ENCODE measurements at regions not wholly inside any gene's neighbourhood (a gene's known extent, or its start where the extent isn't known, plus 50 kb on each side); places are given as distances from the start of the nearest gene placed in this dataset.

DNA sequence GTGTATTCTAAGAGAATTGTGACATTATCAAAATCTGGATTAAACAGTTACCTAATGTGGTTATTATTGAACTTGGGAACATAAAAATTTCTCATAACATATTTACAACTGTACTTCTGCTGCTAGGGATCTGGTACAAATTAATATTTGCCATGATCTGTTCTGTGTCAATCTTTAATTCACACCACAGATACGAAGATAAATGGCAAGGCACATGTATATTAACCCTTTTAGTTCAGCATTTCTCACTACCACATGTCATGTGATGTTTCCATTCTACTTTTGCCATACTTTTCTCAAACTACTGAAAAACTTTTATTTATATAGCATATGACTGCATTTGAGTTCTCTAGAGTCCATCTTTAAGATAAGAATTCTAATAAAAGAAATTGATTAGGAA is 295.3 kb upstream of the DDX18 start:
- DNase-seq (ENCODE audit: low read depth in 1 of 2, low spot score in 1 of 2): no peak
- Histone ChIP-seq H3K9me3 (ENCODE audit: low read depth) (no peaks in the 10 kb centered on the region), H3K4me3 (no peak overlapping the region), H3K36me3 (no peaks in the 10 kb centered on the region), H3K27me3 (no peaks in the 10 kb centered on the region), H3K4me1 (ENCODE audit: low read depth) (no peaks in the 10 kb centered on the region), H3K27ac (no peak overlapping the region)
- TF ChIP-seq, protein P1, sequence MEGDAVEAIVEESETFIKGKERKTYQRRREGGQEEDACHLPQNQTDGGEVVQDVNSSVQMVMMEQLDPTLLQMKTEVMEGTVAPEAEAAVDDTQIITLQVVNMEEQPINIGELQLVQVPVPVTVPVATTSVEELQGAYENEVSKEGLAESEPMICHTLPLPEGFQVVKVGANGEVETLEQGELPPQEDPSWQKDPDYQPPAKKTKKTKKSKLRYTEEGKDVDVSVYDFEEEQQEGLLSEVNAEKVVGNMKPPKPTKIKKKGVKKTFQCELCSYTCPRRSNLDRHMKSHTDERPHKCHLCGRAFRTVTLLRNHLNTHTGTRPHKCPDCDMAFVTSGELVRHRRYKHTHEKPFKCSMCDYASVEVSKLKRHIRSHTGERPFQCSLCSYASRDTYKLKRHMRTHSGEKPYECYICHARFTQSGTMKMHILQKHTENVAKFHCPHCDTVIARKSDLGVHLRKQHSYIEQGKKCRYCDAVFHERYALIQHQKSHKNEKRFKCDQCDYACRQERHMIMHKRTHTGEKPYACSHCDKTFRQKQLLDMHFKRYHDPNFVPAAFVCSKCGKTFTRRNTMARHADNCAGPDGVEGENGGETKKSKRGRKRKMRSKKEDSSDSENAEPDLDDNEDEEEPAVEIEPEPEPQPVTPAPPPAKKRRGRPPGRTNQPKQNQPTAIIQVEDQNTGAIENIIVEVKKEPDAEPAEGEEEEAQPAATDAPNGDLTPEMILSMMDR (IDR thresholded peaks at IDR 0.05; ENCODE audit: low read depth, low read length): no peak

DNA sequence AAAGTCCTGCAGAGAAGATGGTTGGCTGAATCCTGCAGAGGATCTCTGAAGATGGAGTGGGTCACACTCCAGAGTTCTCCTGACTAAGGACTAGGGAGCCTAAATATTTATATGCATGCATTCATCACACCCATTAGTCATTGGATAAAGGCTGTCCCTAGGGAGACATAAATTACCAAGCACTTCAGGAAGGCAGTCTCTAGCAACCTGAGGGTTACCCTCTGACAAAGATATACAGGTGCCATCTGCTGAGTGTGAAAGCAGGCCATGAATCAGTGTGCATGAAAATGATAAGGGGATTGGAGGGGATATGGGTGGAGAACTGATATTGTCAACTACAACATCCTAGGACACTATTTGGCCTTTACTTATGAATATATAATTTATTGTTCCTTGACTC is 294.8 kb upstream of the DDX18 start:
- TF ChIP-seq, protein P1 (IDR thresholded peaks at IDR 0.05; ENCODE audit: low read depth, low read length): no peak
- Histone ChIP-seq H3K9me3 (ENCODE audit: low read depth) (no peaks in the 10 kb centered on the region), H3K4me3 (no peak overlapping the region), H3K36me3 (no peaks in the 10 kb centered on the region), H3K4me1 (ENCODE audit: low read depth) (no peaks in the 10 kb centered on the region), H3K27me3 (no peaks in the 10 kb centered on the region), H3K27ac (no peak overlapping the region)
- no peak for DNase-seq (ENCODE audit: low read depth in 1 of 2, low spot score in 1 of 2)

DNA sequence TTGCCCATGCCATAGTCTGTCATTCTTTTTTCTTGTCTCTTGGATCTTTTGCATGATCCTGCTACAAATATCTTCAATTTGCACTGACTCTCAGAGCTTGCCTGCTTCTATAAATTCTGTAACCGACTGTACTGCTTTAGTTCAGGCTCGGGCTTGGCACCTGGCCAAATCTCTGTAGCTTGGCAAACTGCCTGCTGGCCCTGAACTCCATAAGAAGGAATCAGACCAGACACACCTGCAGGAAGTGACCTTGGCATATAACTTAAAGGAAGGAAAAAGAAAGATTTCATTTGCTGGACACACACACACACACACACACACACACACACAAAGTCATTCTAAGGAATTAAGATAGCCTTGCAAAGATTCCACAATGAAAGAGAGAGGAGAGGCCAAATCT is 291.2 kb upstream of the DDX18 start:
- peak; percentile 0 to 79 for DNase-seq (ENCODE audit: low read depth in 1 of 2, low spot score in 1 of 2)
- Histone ChIP-seq H3K36me3 (no peaks in the 10 kb centered on the region), H3K9me3 (ENCODE audit: low read depth) (no peaks in the 10 kb centered on the region), H3K27me3 (no peaks in the 10 kb centered on the region), H3K4me1 (ENCODE audit: low read depth) (no peaks in the 10 kb centered on the region), H3K4me3 (no peak overlapping the region), H3K27ac (no peak overlapping the region)
- TF ChIP-seq, protein P1 (IDR thresholded peaks at IDR 0.05; ENCODE audit: low read depth, low read length): no peak

DNA sequence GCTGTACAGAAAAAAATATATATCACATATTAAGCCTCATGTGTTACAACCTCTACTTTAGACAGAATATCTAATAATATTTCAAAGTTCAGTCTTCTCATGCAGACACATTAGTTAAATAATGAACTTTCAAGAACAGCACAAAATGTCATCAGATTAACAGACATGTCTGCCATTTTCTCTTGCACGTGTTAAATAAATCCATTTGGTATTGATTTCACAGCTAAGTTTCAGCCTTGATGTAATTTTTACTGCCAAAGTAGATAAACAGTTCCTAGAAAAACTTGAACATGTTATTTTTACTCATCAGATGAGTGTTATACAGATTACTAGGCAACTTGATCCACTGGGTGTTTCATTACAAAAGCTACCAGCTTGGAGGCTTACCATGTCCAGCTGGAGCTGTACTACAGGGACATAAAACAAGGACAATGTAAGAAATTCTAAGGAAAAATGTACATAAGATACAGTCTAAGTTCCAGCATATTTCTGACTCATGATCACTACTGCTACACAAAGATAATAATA is 290.7 kb upstream of the DDX18 start:
- DNase-seq (ENCODE audit: low read depth in 1 of 2, low spot score in 1 of 2): no peak
- TF ChIP-seq, protein P1 (IDR thresholded peaks at IDR 0.05; ENCODE audit: low read depth, low read length): no peak
- H3K36me3 ChIP-seq: no peaks in the 10 kb centered on the region
- H3K9me3 ChIP-seq (ENCODE audit: low read depth): no peaks in the 10 kb centered on the region
- no peaks in the 10 kb centered on the region for H3K4me1 ChIP-seq (ENCODE audit: low read depth)
- no peak overlapping the region for H3K4me3 ChIP-seq
- no peaks in the 10 kb centered on the region for H3K27me3 ChIP-seq
- no peak overlapping the region for H3K27ac ChIP-seq

DNA sequence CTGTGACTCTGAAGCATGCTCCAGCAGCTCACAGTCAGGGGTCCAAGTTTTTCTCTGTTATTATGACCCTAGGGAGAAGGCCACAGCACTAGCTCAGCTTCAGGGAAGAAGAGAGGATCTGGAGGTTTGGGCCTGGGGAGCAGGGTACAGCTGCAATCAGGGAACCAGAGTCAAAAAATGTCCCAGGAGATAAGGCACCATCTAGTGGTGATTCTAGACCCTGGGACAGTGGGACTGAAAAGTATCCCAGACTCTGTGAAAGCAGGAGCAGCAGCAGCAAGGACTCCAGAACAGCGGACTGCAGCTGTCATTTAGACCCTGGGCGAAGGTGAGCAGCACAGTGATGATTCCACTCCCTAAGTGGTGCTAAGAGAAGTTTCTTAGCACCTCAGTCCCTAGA is 278.4 kb upstream of the DDX18 start:
- peak in 1 of 2 donors; percentile 49 for DNase-seq (ENCODE audit: low read depth in 1 of 2, low spot score in 1 of 2)
- H3K4me3 ChIP-seq: no peak overlapping the region
- no peaks in the 10 kb centered on the region for H3K4me1 ChIP-seq (ENCODE audit: low read depth)
- no peaks in the 10 kb centered on the region for H3K36me3 ChIP-seq
- no peaks in the 10 kb centered on the region for H3K27me3 ChIP-seq
- no peaks in the 10 kb centered on the region for H3K9me3 ChIP-seq (ENCODE audit: low read depth)
- TF ChIP-seq, protein P1 (IDR thresholded peaks at IDR 0.05; ENCODE audit: low read depth, low read length): no peak
- no peak overlapping the region for H3K27ac ChIP-seq

DNA sequence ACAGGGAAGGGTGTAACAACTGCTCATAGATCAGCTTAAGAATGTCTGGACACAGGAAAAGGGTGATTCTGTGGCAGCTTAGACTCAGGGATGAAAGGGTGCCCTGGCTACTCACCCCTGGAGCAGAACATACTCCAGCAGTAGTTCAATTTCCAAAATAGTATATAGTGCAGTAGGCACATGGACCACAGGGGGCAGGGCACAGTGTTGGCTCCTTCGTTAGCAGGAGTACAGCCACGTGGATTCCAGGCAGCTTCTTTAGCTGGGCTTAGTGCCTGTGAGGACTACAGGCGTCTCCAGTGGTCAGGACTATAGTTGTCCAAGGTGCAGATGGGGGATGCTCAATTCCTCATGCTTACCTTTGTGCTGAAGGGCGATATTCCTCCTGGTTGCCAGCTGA is 277.5 kb upstream of the DDX18 start:
- no peak for DNase-seq (ENCODE audit: low read depth in 1 of 2, low spot score in 1 of 2)
- Histone ChIP-seq H3K27me3 (no peaks in the 10 kb centered on the region), H3K9me3 (ENCODE audit: low read depth) (no peaks in the 10 kb centered on the region), H3K36me3 (no peaks in the 10 kb centered on the region), H3K27ac (no peak overlapping the region), H3K4me1 (ENCODE audit: low read depth) (no peaks in the 10 kb centered on the region), H3K4me3 (no peak overlapping the region)
- TF ChIP-seq, protein P1 (IDR thresholded peaks at IDR 0.05; ENCODE audit: low read depth, low read length): no peak

Measured in cardiac muscle cell (in vitro differentiated cells and primary cell).